RCC 7860 (cell line): ENCODE measurements at regions not wholly inside any gene's neighbourhood (a gene's known extent, or its start where the extent isn't known, plus 50 kb on each side); places are given as distances from the start of the nearest gene placed in this dataset.

ENCODE experiments used
- DNase-seq: peaks from one replicate; pipeline ENCODE4 v3.0.0-alpha.2; 2015; ENCODE audit warnings: low spot score
- FAIRE-seq: peaks from 2 replicates; lab custom pipeline; 2012; peaks lifted over from hg19 to GRCh38; lab: Jason Lieb, UNC

- no peak for DNase-seq
- no peak for FAIRE-seq
Observed at GRCh38 chr20:50387218-50387995, 122.8 kb upstream of the PTPN1 start.

GRCh38 chr20:50387996-50388332 lies 122.2 kb upstream of the PTPN1 start:
- no peak for FAIRE-seq
- DNase-seq: peak; percentile 49

DNA sequence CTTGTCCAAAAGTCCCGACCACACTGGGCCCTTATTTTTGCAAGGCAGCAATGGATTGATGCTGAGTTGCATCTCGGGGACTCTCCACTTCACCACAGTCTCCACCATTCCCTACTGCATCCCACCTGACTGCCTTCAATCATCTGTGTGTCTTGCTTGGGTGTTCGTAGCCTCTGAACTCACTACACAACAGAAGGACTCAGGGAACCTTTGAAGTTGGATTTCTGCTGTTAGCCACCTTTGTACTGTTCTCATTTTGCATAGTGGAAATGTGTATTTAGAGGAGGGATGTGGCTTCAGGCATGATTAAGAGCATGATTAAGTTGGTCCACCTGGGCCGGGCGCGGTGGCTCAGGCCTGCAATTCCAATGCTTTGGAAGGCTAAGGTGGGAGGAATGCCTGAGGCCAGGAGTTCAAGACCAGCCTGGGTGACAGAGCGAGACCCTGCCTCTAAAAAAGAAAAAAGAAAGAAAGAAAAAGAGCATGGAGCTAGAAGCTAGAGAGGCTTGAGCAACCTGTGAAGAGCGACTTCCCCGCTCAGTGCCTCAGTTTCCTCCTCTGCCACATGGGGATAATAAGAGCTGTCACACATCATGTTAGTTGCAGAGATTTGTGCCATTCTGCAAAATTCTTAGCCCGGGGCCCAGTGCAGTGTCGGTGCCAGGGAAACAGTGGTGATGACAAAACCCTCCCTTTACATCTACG lies 121.3 kb upstream of the PTPN1 start:
- DNase-seq (no peak), FAIRE-seq (no peak)

DNA sequence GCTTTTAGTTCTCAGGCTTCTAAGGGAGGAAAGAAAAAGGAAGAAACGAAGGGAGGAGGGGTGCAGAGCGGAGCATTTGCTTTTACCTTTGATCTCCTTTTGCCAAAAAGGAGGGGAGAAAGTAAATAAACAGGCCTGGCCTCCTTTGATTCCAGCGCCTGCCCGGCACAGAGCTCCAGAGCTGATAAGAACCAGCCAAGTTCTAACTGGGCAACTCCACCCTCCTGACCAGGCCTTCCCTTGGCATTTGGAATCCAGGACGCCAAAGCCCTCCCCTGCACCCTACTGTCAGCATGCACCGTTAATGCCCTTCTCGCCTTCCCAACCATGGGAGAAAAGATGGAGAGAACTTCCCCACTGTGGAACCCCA lies 120.8 kb upstream of the PTPN1 start:
- DNase-seq: no peak
- no peak for FAIRE-seq

GRCh38 chr20:50389808-50390684 lies 120.1 kb upstream of the PTPN1 start:
- FAIRE-seq: no peak

GRCh38 chr20:50390685-50391443 lies 119.3 kb upstream of the PTPN1 start:
- DNase-seq (no peak), FAIRE-seq (no peak)

More at GRCh38 chr20:50389808-50390684, 120.1 kb upstream of the PTPN1 start:
- no peak for DNase-seq

GRCh38 chr20:50391444-50392137 lies 118.6 kb upstream of the PTPN1 start:
- DNase-seq: no peak
- no peak for FAIRE-seq

DNA sequence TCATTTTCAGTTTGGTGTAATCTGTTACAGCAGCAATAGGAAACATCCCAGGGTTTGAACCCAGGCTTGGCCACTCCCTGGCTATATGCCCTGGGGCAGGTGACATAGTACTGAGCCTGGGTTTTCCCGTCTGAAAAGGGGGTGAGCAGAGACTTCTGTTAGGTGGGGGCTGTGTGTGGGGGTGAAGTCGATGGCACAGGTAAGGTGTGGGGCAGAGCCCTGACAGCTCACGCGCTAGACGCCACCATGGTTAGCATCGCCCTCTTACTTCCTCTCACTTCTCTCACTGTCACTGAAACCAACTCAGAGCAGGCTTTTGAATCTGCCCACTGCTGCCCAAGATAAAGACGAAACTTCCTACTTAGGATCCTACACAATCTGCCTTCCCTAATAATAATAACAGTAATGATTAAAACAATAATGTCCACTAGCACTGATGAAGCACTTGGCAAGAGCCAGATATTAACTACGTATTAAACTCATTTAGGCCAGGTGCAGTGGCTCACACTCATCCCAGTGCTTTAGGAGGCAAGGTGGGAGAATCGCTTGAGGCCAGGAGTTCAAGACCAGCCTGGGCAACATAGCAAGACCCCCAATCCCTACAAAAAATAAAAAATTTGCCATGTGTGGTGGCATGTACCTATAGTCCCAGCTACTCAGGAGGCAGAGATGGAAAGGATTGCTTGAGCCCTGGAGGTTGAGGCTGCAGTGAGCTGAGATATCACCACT lies 117.9 kb upstream of the PTPN1 start:
- DNase-seq (no peak), FAIRE-seq (no peak)

- no peak for FAIRE-seq
- no peak for DNase-seq
Observed at GRCh38 chr20:50393242-50393641, 116.9 kb upstream of the PTPN1 start.

DNA sequence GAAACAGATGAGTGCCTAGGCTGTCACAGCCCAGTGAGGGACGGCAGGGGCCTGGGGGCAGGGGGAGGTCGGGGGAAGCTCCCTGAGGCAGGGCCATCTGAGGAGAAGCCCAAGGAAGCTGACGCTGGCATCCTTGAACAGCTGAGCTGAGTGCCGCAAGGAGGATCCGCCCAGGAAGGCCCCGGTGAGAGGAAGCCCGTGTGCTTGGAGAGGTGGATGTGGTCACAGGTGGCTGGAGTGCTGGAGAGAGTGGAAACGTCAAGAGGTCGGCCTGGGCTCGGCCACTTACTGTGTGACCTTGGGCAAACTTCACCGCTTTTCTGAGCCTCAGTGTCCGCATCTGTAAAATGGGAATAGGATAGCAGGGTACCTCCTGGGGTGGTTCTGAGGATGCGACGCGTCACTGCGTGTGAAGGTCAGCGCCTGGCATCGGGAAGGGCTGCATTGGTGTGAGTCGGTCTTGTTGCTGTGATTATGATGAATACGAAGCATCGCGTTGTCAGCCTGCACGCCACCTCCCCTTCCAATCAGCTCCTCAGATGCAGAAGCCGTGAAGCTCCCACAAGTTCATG lies 116.1 kb upstream of the PTPN1 start:
- FAIRE-seq (no peak), DNase-seq (no peak)

DNA sequence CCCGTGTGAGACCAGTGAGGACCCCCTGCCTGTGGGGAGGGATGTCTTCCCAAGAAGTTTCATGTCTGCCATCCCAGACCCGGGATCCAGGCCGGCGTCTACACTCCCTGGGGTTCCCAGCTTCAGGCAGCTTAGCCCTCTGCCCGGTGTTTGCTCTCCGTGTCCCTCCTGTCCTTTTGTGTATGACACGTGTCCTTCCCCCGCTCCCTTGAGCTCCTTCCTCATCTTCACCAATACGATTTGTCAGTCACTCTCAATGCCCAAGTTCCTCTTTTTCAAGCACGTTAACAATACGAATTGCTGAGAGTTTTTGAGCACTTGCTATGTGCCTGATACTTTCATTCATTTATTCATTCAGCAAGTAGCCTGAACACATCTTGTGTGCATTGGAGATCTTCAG lies 115.6 kb upstream of the PTPN1 start:
- DNase-seq (no peak), FAIRE-seq (no peak)

GRCh38 chr20:50395251-50395729 lies 114.9 kb upstream of the PTPN1 start:
- DNase-seq (peak; percentile 13), FAIRE-seq (no peak)

DNA sequence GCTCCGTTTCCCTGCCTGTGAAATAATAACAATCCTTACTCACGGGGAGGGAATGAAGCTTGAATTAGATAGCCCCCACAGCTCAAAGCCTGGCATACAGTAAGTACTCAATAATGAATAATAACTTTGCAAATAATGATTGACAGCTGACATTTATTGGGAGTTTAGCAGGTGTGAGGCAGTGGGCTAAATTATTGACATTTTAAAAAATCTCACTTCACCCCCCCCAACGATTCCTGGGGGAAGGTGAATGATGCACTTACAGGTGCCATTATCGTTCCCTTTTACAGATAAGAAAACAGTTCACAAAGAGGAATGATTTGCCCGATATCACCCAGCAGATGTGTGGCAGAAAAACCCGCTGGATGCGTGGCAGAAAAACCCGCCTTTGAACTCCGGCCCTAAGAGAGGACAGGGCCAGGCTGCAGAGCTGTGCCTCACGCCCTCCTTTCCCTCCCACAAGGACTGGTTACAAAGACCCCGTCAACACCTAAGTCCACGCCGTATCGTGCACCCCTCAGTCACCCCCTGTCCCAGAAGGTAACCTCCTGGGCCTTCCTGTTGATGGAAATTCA lies 114.2 kb upstream of the PTPN1 start:
- DNase-seq (no peak), FAIRE-seq (no peak)

GRCh38 chr20:50396623-50397022 lies 113.6 kb upstream of the PTPN1 start:
- DNase-seq: no peak
- no peak for FAIRE-seq

DNA sequence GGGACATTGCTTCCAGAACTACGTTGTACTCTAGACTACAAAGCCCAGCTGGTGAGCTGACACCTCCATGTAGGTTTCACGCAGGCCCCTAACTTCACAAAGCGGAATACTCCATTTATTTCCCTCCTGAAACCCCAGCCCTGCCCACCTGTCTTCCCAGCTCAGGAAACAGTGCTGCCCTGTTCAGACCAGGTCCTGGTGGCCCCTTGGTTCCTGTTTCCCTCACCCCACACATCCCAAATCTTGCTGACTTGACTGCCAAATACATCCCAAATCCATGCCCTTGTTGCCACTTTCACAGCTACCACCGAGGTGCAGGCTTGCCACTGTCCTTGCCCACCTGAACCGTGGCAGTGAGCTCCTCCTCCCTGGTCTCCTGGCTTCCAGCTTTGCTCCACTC lies 113.1 kb upstream of the PTPN1 start:
- DNase-seq (no peak), FAIRE-seq (no peak)

DNA sequence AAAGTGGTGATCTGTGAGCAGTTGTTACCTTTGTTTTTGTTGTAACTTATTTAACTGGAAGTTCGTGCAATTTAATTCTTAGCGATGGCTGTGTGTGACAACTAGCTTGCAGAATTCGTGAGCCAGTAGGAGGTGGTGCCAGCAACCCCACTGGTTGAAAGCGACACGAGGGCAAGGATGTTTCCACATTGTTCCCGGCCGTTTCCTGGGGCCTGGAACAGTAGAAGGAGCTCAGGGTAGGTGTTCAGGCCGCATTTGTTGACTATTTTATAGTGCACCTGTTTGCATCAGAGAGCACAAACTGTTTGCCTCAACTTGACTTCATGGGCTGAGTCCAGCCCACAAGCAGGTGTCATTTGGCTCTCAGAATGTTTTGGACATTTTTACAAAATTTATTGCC lies 112.1 kb upstream of the PTPN1 start:
- DNase-seq (no peak), FAIRE-seq (no peak)

GRCh38 chr20:50398471-50398820 lies 111.7 kb upstream of the PTPN1 start:
- no peak for FAIRE-seq
- no peak for DNase-seq

DNA sequence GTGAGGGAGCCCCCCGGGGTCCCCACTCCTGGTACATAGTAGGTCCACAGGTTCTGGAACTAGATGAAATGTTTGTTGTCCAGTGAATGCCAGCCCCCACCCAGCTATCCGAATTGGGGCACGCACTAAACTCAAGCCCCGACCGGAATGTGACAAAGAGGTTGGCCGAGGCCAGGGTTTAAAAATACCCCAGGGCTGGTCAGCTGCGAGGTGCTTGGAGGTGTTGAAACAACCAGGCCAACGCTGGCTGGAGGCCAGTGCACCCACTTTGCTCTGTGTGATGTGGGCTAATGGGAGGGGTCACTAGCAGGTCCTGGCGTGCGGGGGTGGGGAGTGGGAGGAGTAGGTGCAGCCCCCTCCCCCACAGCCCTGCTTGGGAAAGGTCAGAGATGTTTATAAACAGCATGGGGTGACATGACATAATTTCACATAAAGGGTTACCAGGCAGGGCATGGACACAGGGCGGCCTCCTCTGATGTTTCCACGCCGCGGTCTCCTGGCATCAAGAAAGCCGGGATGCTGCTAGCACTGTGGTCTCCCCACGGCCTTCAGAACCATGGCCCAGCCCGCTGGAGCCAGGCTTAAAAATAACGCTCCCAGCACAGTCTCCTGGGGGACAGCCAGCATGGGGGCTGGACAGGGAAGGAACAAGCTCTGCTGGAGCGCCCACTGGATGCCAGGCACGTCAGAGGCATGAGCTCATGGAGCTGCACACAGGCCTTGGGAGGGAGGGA lies 111.2 kb upstream of the PTPN1 start:
- DNase-seq (no peak), FAIRE-seq (no peak)
